Daoy (cell line): ENCODE measurements at regions not wholly inside any gene's neighbourhood (a gene's known extent, or its start where the extent isn't known, plus 50 kb on each side); places are given as distances from the start of the nearest gene placed in this dataset.
"Not testable (repeated sequence)": the region's sequence is repeated elsewhere in the genome, so short reads cannot be mapped to it uniquely, and the experiment has no call there.

Source experiments
- DNase-seq: peaks from one replicate; pipeline ENCODE4 v3.0.0-alpha.2; 2015; ENCODE audit warnings: low read depth

- DNase-seq: no peak
Measured at GRCh38 chr2:156005999-156006712, 326.4 kb downstream of the NR4A2 start.

GRCh38 chr2:156005531-156005930 is 327.0 kb downstream of the NR4A2 start:
- no peak for DNase-seq

- DNase-seq: no peak
Measured at GRCh38 chr2:156004459-156004858, 328.1 kb downstream of the NR4A2 start.

GRCh38 chr2:156003780-156004179 is 328.7 kb downstream of the NR4A2 start:
- DNase-seq: no peak

- DNase-seq: no peak
Measured at GRCh38 chr2:156001851-156002250, 330.7 kb downstream of the NR4A2 start.

GRCh38 chr2:155997538-155997937 is 335.0 kb downstream of the NR4A2 start:
- DNase-seq: no peak

GRCh38 chr2:155994315-155994714 is 338.2 kb downstream of the NR4A2 start:
- no peak for DNase-seq

GRCh38 chr2:155983845-155984244 is 348.7 kb downstream of the NR4A2 start:
- DNase-seq: no peak

GRCh38 chr2:155982135-155982534 is 350.4 kb downstream of the NR4A2 start:
- DNase-seq: no peak

- no peak for DNase-seq
Measured at GRCh38 chr2:155980941-155981560, 351.5 kb downstream of the NR4A2 start.

GRCh38 chr2:155975734-155976133 is 356.8 kb downstream of the NR4A2 start:
- no peak for DNase-seq

GRCh38 chr2:155972916-155973315 is 359.6 kb downstream of the NR4A2 start:
- DNase-seq: no peak

GRCh38 chr2:155966064-155966471 is 366.5 kb downstream of the NR4A2 start:
- DNase-seq: not testable (repeated sequence)

GRCh38 chr2:155965415-155966063 is 367.0 kb downstream of the NR4A2 start:
- no peak for DNase-seq

- no peak for DNase-seq
Measured at GRCh38 chr2:155961641-155962040, 370.9 kb downstream of the NR4A2 start.

GRCh38 chr2:155958834-155959233 is 373.7 kb downstream of the NR4A2 start:
- no peak for DNase-seq

GRCh38 chr2:155947069-155947468 is 385.5 kb downstream of the NR4A2 start:
- DNase-seq: no peak

GRCh38 chr2:155944218-155944617 is 388.3 kb downstream of the NR4A2 start:
- DNase-seq: no peak

GRCh38 chr2:155930312-155930711 is 402.2 kb downstream of the NR4A2 start:
- DNase-seq: no peak

- no peak for DNase-seq
Measured at GRCh38 chr2:155917380-155917779, 415.1 kb downstream of the NR4A2 start.

- DNase-seq: no peak
Measured at GRCh38 chr2:155913356-155913755, 419.2 kb downstream of the NR4A2 start.

GRCh38 chr2:155908567-155908966 is 424.0 kb downstream of the NR4A2 start:
- no peak for DNase-seq

- DNase-seq: no peak
Measured at GRCh38 chr2:155907211-155907610, 425.3 kb downstream of the NR4A2 start.
